Neural progenitor cell (in vitro differentiated cells): ENCODE measurements at regions not wholly inside any gene's neighbourhood (a gene's known extent, or its start where the extent isn't known, plus 50 kb on each side); places are given as distances from the start of the nearest gene placed in this dataset.

Source experiments
- DNase-seq: peaks from one replicate; pipeline ENCODE4 v3.0.0-alpha.2; 2016; ENCODE audit warnings: low spot score
- H2AFZ ChIP-seq: fragments of 200-600 bp; sonication (generic); replicated peaks from 2 replicates; pipeline ENCODE4 v1.6.1; 2016; ENCODE audit warnings: antibody characterized with exemption
- H3F3A ChIP-seq: fragments of 200-600 bp; sonication (generic); 2 replicates; pipeline ENCODE4 v1.6.1; 2016; ENCODE audit warnings: antibody characterized with exemption, low read depth
- H3K27ac ChIP-seq: fragments of 200-600 bp; sonication (generic); 2 replicates; pipeline ENCODE4 v1.5.1; 2016; ENCODE audit warnings: mild to moderate bottlenecking
- H3K27me3 ChIP-seq: fragments of 200-600 bp; sonication (generic); 2 replicates; pipeline ENCODE4 v1.6.1; 2016; ENCODE audit warnings: mild to moderate bottlenecking, moderate library complexity
- H3K36me3 ChIP-seq: fragments of 200-600 bp; sonication (generic); 2 replicates; pipeline ENCODE4 v1.5.1; 2016
- H3K4me1 ChIP-seq: fragments of 200-600 bp; sonication (generic); 2 replicates; pipeline ENCODE4 v1.6.1; 2016; ENCODE audit warnings: mixed run types
- H3K4me2 ChIP-seq: fragments of 200-600 bp; sonication (generic); 2 replicates; pipeline ENCODE4 v1.6.1; 2016
- H3K4me3 ChIP-seq: fragments of 200-600 bp; sonication (generic); 2 replicates; pipeline ENCODE4 v1.5.1; 2016
- H3K79me2 ChIP-seq: fragments of 200-600 bp; sonication (generic); 2 replicates; pipeline ENCODE4 v1.6.1; 2016; ENCODE audit warnings: low read depth
- H3K9ac ChIP-seq: fragments of 200-600 bp; sonication (generic); 2 replicates; pipeline ENCODE4 v1.6.1; 2016
- H3K9me3 ChIP-seq: fragments of 200-600 bp; sonication (generic); 2 replicates; pipeline ENCODE4 v1.5.1; 2016; ENCODE audit warnings: low read depth
- H4K20me1 ChIP-seq: fragments of 200-600 bp; sonication (generic); 2 replicates; pipeline ENCODE4 v1.6.1; 2016; ENCODE audit warnings: low read depth
- H3K27ac Mint-ChIP-seq: 3 replicates; pipeline ENCODE4 v1.8.0; 2021; ENCODE audit warnings: mixed read lengths
- H3K27me3 Mint-ChIP-seq: 2 replicates; pipeline ENCODE4 v1.8.0; 2022; ENCODE audit warnings: low read depth, mild to moderate bottlenecking, inconsistent platforms, moderate library complexity, mixed read lengths; ENCODE audit not compliant: insufficient read depth
- H3K36me3 Mint-ChIP-seq: 3 replicates; pipeline ENCODE4 v1.8.0; 2021; ENCODE audit warnings: mixed read lengths
- H3K4me1 Mint-ChIP-seq: 3 replicates; pipeline ENCODE4 v1.8.0; 2021; ENCODE audit warnings: mixed read lengths
- H3K4me3 Mint-ChIP-seq: 3 replicates; pipeline ENCODE4 v1.8.0; 2021; ENCODE audit warnings: mild to moderate bottlenecking, moderate library complexity, mixed read lengths
- H3K9me3 Mint-ChIP-seq: 3 replicates; pipeline ENCODE4 v1.8.0; 2020; ENCODE audit warnings: mixed read lengths
- CTCF ChIP-seq: fragments of 200-600 bp; sonication (generic); IDR thresholded peaks from 2 replicates; pipeline ENCODE4 v1.5.1; 2017; ENCODE audit warnings: antibody characterized with exemption, mild to moderate bottlenecking
- EZH2 ChIP-seq: fragments of 200-600 bp; sonication (generic); IDR thresholded peaks from 2 replicates; pipeline ENCODE4 v1.6.1; 2017; ENCODE audit warnings: antibody characterized with exemption, mild to moderate bottlenecking, moderate library complexity
- EZH2phosphoT487 ChIP-seq: fragments of 200-600 bp; sonication (generic); IDR thresholded peaks from 2 replicates; pipeline ENCODE4 v1.6.1; 2017; ENCODE audit warnings: antibody characterized with exemption

GRCh38 chr3:193910886-193911738 is 224.8 kb upstream of the HES1 start:
- Histone ChIP-seq H4K20me1 (no peaks in the 10 kb centered on the region), H3K9ac (no peak overlapping the region), H3K79me2 (no peaks in the 10 kb centered on the region), H3F3A (peaks cover 29% of the 10 kb centered on the region), H3K27ac (no peak overlapping the region), H3K4me3 (no peak overlapping the region), H3K4me1 (peaks cover 26% of the 10 kb centered on the region), H3K36me3 (no peaks in the 10 kb centered on the region), H2AFZ (peak overlapping the region; percentile 63), H3K9me3 (no peaks in the 10 kb centered on the region), H3K4me2 (peak overlapping the region; percentile 24), H3K27me3 (no peaks in the 10 kb centered on the region)
- Mint-ChIP-seq H3K27me3 (peaks cover 39% of the 10 kb centered on the region), H3K4me1 (peaks cover 40% of the 10 kb centered on the region), H3K4me3 (no peak overlapping the region), H3K27ac (no peak overlapping the region), H3K36me3 (no peaks in the 10 kb centered on the region), H3K9me3 (peaks cover 18% of the 10 kb centered on the region)
- TF ChIP-seq CTCF (no peak), EZH2 (no peak), EZH2phosphoT487 (no peak)
- DNase-seq = no peak

- peaks cover 14% of the 10 kb centered on the region for H3K9me3 Mint-ChIP-seq
These were observed 224.1 kb upstream of the HES1 start for GRCh38 chr3:193911784-193912340.

GRCh38 chr3:193912621-193913178 is 223.2 kb upstream of the HES1 start:
- Mint-ChIP-seq H3K4me1 (peaks cover 50% of the 10 kb centered on the region), H3K4me3 (no peak overlapping the region), H3K9me3 (peaks cover 13% of the 10 kb centered on the region), H3K27me3 (peaks cover 32% of the 10 kb centered on the region), H3K27ac (peak overlapping the region; percentile 15), H3K36me3 (no peaks in the 10 kb centered on the region)
- Histone ChIP-seq H3K27me3 (no peaks in the 10 kb centered on the region), H3K36me3 (no peaks in the 10 kb centered on the region), H3K9me3 (no peaks in the 10 kb centered on the region), H3K4me2 (no peak overlapping the region), H3K4me1 (peaks cover 42% of the 10 kb centered on the region), H3K79me2 (no peaks in the 10 kb centered on the region), H3F3A (peaks cover 45% of the 10 kb centered on the region), H3K27ac (no peak overlapping the region), H4K20me1 (no peaks in the 10 kb centered on the region), H3K4me3 (no peak overlapping the region), H2AFZ (no peak overlapping the region), H3K9ac (no peak overlapping the region)
- DNase-seq = no peak
- TF ChIP-seq EZH2 = no peak
- no peak for TF ChIP-seq CTCF
- no peak for TF ChIP-seq EZH2phosphoT487

More at GRCh38 chr3:193911784-193912340, 224.1 kb upstream of the HES1 start:
- no peak for TF ChIP-seq EZH2
- no peak for TF ChIP-seq EZH2phosphoT487
- TF ChIP-seq CTCF = no peak
- no peaks in the 10 kb centered on the region for H3K27me3 ChIP-seq
- no peak overlapping the region for H3K27ac ChIP-seq
- DNase-seq = no peak
- H3K79me2 ChIP-seq = no peaks in the 10 kb centered on the region
- no peak overlapping the region for H3K27ac Mint-ChIP-seq
- H3K36me3 Mint-ChIP-seq = no peaks in the 10 kb centered on the region
- no peaks in the 10 kb centered on the region for H3K9me3 ChIP-seq
- peaks cover 36% of the 10 kb centered on the region for H3F3A ChIP-seq
- H3K4me3 Mint-ChIP-seq = no peak overlapping the region
- no peaks in the 10 kb centered on the region for H3K36me3 ChIP-seq
- H3K9ac ChIP-seq = no peak overlapping the region
- no peaks in the 10 kb centered on the region for H4K20me1 ChIP-seq
- no peak overlapping the region for H3K4me3 ChIP-seq
- H3K4me1 ChIP-seq = peaks cover 33% of the 10 kb centered on the region
- H3K27me3 Mint-ChIP-seq = peaks cover 36% of the 10 kb centered on the region
- peaks cover 43% of the 10 kb centered on the region for H3K4me1 Mint-ChIP-seq
- peak overlapping the region; percentile 63 for H2AFZ ChIP-seq
- H3K4me2 ChIP-seq = peak overlapping the region; percentile 24
